ENCODE measurements at regions not wholly inside any gene's neighbourhood (a gene's known extent, or its start where the extent isn't known, plus 50 kb on each side); places are given as distances from the start of the nearest gene placed in this dataset.

- Histone ChIP-seq H3K4me1 (peaks cover 0 to 24% of the 10 kb centered on the region in 2 donors), H3K9me3 (no peaks in the 10 kb centered on the region), H3K36me3 (no peaks in the 10 kb centered on the region), H3K27me3 (peaks cover 0 to 3% of the 10 kb centered on the region in 2 donors), H3K27ac (no peak overlapping the region), H3K4me3 (no peak overlapping the region)
- intact Hi-C loops (cut with DNase I), result no loop called here
- ATAC-seq (no peak), DNase-seq (no peak)
- no peak for TF ChIP-seq CTCF (IDR thresholded peaks at IDR 0.05)
Measured at GRCh38 chr7:25454020-25454419, 225.7 kb upstream of the NPVF start.

DNA sequence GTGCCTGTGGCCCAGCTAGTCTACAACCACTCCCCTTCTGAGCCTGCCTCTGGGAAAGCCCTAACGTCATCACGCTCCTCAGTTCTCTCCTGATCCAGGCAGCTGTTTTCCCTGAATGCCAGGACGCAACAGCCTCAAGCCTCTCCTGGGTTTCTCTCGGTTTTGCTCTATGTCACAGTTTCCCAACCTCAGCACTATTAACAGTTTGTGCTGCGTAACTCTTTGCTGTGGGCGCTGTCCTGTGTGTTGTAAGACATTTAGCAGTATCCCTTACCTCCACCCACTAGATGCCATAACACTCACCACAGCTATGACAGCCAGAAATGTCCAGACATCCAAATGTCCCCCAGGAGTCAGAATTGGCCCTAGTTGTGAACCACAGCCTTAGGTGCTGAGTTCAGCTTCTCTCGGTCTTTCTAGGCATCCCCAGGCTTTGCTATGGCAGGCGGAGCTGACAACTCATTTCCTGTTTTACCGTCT, 226.3 kb upstream of the NPVF start:
- DNase-seq (peak in 1 of 4 donors; percentile 40), ATAC-seq (no peak)
- no peak overlapping the region for H3K27ac ChIP-seq

DNA sequence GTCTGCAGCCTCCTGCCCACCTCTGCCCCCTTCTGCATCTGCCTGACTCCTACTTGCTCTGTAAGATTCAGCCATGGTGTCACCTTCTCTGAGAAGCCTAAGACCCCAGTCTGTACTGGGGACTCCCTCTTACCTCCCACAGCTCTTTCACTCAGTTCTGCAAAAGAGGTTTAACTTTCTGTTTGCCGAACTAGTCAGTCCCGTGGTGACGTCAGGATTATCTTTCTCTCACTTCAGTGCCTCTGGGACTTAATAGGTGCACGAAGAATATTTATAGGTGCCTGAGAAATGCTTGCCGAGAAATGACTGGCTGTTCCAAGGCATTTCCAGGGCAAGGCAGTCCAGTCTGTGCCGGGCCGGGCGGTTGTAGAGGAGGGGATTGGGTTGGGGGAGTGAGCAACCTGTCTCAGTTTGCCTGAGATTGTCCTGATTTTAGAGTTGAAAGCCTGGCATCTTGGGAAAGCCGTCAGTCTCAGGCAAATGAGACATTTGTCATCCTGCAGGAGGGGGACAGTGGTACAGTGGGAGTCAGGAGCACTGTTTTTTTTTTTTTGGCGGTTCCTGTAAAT, 227.5 kb upstream of the NPVF start:
- Histone ChIP-seq H3K27ac (no peak overlapping the region), H3K36me3 (no peaks in the 10 kb centered on the region), H3K27me3 (peaks cover 0 to 3% of the 10 kb centered on the region in 2 donors), H3K4me1 (peaks cover 0 to 24% of the 10 kb centered on the region in 2 donors), H3K4me3 (no peak overlapping the region), H3K9me3 (no peaks in the 10 kb centered on the region)
- DNase-seq, result no peak
- intact Hi-C loops (cut with DNase I), result no loop called here
- ATAC-seq, result no peak
- TF ChIP-seq CTCF (IDR thresholded peaks at IDR 0.05), result no peak

More for the DNA sequence above, 226.3 kb upstream of the NPVF start:
- no peak overlapping the region for H3K4me3 ChIP-seq
- H3K27me3 ChIP-seq, result peaks cover 0 to 3% of the 10 kb centered on the region in 2 donors
- intact Hi-C loops (cut with DNase I), result no loop called here
- no peaks in the 10 kb centered on the region for H3K9me3 ChIP-seq
- TF ChIP-seq CTCF (IDR thresholded peaks at IDR 0.05), result no peak
- no peaks in the 10 kb centered on the region for H3K36me3 ChIP-seq
- H3K4me1 ChIP-seq, result peaks cover 0 to 24% of the 10 kb centered on the region in 2 donors

GRCh38 chr7:25456467-25457171, 228.3 kb upstream of the NPVF start:
- H3K9me3 ChIP-seq, result no peaks in the 10 kb centered on the region
- TF ChIP-seq CTCF (IDR thresholded peaks at IDR 0.05), result no peak
- peak; percentile 59 for ATAC-seq
- peaks cover 0 to 3% of the 10 kb centered on the region in 2 donors for H3K27me3 ChIP-seq
- H3K4me1 ChIP-seq, result peaks cover 0 to 24% of the 10 kb centered on the region in 2 donors
- intact Hi-C loops (cut with DNase I), result no loop called here
- no peak overlapping the region for H3K4me3 ChIP-seq
- no peak overlapping the region for H3K27ac ChIP-seq
- no peaks in the 10 kb centered on the region for H3K36me3 ChIP-seq
- DNase-seq, result peak in 2 of 4 donors; percentile 56 to 78

- DNase-seq, result no peak
- intact Hi-C loops (cut with DNase I), result no loop called here
- Histone ChIP-seq H3K27me3 (peaks cover 0 to 3% of the 10 kb centered on the region in 2 donors), H3K4me1 (peaks cover 0 to 21% of the 10 kb centered on the region in 2 donors), H3K9me3 (no peaks in the 10 kb centered on the region), H3K4me3 (no peak overlapping the region), H3K27ac (no peak overlapping the region), H3K36me3 (no peaks in the 10 kb centered on the region)
- TF ChIP-seq CTCF (IDR thresholded peaks at IDR 0.05), result no peak
- ATAC-seq, result no peak
Measured at GRCh38 chr7:25459057-25459456, 230.8 kb upstream of the NPVF start.

Data from left lung (tissue), 4 donors.